CD4-positive, alpha-beta T cell treated with Interleukin-15 for 4 hours (primary cell): ENCODE measurements at regions not wholly inside any gene's neighbourhood (a gene's known extent, or its start where the extent isn't known, plus 50 kb on each side); places are given as distances from the start of the nearest gene placed in this dataset.

Source experiments
- DNase-seq: peaks from one replicate; pipeline ENCODE4 v3.0.0-alpha.2; 2020; ENCODE audit warnings: low spot score

- no peak for DNase-seq
Measured at GRCh38 chr20:23231561-23232218, 118.9 kb upstream of the NXT1 start.

- DNase-seq = no peak
Measured at GRCh38 chr20:23230766-23231385, 119.7 kb upstream of the NXT1 start.

- no peak for DNase-seq
Measured at GRCh38 chr20:23229989-23230388, 120.6 kb upstream of the NXT1 start.

- DNase-seq = no peak
Measured at GRCh38 chr20:23228912-23229311, 121.7 kb upstream of the NXT1 start.

GRCh38 chr20:23227976-23228375 is 122.6 kb upstream of the NXT1 start:
- no peak for DNase-seq

GRCh38 chr20:23227274-23227673 is 123.3 kb upstream of the NXT1 start:
- no peak for DNase-seq

GRCh38 chr20:23226612-23227265 is 123.9 kb upstream of the NXT1 start:
- no peak for DNase-seq

GRCh38 chr20:23225407-23226060 is 125.1 kb upstream of the NXT1 start:
- no peak for DNase-seq

GRCh38 chr20:23224806-23225205 is 125.8 kb upstream of the NXT1 start:
- no peak for DNase-seq

- DNase-seq = no peak
Measured at GRCh38 chr20:23223908-23224580, 126.5 kb upstream of the NXT1 start.

- DNase-seq = no peak
Measured at GRCh38 chr20:23222531-23223200, 127.9 kb upstream of the NXT1 start.

GRCh38 chr20:23217023-23217422 is 130.9 kb upstream of the CD93 start:
- no peak for DNase-seq

GRCh38 chr20:23215344-23215995 is 129.3 kb upstream of the CD93 start:
- DNase-seq = no peak

- no peak for DNase-seq
Measured at GRCh38 chr20:23214903-23215302, 128.8 kb upstream of the CD93 start.

- no peak for DNase-seq
Measured at GRCh38 chr20:23212464-23212995, 126.4 kb upstream of the CD93 start.

- no peak for DNase-seq
Measured at GRCh38 chr20:23212011-23212410, 125.9 kb upstream of the CD93 start.

- DNase-seq = no peak
Measured at GRCh38 chr20:23211164-23211563, 125.0 kb upstream of the CD93 start.

- no peak for DNase-seq
Measured at GRCh38 chr20:23207826-23208540, 121.9 kb upstream of the CD93 start.

- DNase-seq = no peak
Measured at GRCh38 chr20:23206995-23207394, 120.9 kb upstream of the CD93 start.

- no peak for DNase-seq
Measured at GRCh38 chr20:23206061-23206460, 119.9 kb upstream of the CD93 start.
